8988T (cell line): ENCODE measurements at regions not wholly inside any gene's neighbourhood (a gene's known extent, or its start where the extent isn't known, plus 50 kb on each side); places are given as distances from the start of the nearest gene placed in this dataset.

Experiments used
- DNase-seq: peaks from one replicate; pipeline ENCODE4 v3.0.0; 2011

DNA sequence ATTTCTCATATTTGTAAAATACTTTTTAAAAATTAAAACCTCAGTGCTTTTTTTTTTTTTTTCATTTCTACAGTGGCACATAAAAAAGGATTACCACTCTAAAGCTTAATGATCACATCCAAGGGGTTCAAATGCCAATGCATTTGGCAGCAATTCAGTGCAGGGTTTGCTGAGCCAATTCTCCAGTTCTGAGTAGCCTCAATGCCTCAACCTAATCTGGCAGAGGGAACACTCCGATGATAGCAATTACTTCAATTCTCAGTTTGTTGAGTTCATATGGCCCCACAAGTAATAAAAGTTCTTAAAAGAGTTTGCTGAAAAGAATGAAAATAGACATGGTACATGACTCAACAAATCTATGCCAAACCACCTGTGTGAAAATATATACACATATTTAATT is 79.3 kb upstream of the RBMS3 start:
- DNase-seq: no peak

DNA sequence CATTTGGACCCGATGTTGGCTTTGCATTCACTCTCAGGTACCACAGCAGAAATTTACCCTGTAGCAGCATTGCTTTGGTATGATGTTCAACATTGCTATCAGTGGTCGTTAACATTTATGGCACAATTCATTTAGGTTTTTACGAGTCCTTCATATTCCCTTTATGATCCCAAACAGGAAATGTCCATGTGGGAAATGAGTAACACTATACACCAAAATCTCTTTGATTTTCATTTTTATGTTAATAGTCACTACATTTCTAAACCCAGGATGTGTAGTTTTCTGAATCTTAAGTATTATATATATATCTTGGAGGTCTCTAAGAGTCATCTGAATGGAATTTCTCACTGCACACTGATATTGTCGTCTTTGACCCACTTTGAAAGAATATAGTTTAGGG is 78.5 kb upstream of the RBMS3 start:
- no peak for DNase-seq

DNA sequence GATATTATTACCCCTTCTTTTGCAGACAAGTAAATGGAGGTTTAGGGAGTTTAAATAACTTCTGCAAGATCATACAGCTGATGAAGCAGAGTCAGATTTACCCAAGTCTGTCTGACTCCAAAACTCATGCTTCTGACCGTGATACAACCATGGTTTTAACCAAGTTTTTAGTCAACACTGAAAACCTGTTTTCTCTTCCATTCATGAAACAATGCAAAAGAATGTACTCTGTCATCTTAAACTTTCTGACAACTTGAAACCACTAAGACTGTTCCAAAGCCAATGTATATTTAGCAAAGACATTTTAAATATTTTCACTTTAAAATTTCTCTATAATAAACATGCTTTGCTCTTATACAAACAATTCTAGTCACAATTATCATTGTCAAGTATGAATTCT is 77.0 kb upstream of the RBMS3 start:
- no peak for DNase-seq

DNA sequence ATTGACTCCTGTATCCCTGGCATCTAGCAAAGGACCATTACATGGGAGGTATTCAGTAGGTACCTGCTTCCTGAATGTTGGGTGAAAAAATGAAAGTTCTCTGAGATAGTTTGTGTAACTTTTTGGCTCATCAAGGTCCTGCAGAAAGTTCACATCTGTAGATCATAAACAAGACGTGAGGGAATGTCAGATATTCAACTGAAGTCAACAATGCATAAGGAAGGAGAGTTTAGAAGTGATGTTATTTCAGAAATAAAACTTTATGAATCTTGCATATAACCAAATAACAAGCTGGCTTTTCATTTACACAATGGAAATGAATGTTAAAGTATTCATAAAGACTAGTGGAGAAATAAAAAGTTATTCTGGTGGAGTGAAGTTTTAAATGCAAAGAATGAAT is 73.4 kb upstream of the RBMS3 start:
- DNase-seq: no peak

DNA sequence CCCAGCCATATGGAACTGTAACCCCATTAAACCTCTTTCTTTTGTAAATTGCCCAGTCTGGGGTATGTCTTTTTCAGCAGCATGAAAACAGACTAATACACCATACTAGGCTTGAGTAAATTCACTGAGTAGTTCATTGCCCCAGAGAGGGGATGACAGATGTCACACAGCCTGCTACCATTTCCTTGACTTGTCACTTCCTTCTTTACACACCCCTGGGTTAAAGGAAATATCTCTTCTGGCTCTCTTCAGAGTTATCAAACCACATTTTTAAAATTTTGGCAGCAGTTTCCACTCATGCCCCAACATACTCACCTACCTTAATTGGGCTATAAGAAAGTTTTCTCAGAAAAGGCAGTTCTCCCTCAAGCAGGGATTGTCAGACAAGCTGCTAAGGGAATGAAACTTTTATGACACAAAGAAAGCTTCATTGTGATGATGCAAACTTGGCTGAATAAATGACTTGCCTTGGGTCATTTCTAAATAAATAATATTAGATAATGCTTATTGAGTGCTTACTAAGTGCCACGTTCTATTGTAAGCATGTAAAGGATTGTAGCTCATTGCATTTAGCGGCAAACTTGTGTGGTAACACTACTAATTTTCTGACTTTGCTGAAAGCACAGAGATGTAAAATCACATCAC is 68.0 kb upstream of the RBMS3 start:
- DNase-seq: no peak

DNA sequence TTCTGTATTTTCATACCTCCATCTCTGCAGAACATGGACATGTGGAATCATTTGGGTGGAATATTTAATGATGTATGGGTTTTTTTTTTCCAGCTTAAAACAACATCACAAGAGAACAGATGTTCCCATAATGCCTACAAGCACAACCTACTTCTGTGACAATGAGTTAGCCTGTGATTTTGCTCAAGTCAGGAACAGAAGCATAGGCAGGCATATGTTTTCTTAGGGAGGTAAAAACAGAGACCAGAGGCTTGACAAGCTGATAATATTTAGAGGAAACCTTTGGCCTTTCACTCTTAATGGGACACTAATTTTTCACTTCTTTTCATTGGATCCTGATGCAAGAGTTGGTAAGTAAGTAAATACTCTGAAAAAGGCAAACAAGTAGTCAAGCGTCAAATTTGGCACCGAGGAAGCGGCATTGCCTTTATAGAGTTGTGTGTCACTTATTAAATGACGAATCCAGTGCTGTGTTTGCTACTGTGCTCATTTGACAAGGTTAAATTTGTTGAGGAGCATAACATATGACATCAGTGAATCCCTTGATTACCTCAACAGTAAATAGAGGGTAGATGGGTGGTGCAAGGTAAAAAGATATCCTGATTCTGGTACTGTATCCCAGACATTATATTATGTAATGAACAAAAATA is 66.7 kb upstream of the RBMS3 start:
- no peak for DNase-seq

DNA sequence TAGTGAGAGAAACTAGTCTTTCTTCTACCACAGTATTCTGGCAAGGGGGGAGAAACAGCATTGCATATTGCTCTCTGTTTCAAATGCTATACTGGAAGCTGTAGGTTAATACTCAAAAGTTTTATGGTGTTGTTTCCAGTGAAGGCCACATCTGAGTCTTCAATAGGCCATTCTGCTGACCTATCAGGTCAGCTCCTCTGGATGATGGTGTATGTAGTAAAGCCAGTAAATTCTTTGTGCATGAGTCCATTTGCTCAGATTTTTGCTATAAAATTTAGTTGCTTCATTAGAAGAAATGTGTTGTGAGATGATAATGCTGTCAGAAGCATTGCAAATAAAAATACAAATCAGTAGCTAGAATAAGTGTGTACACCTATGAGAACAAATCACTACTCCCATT is 64.9 kb upstream of the RBMS3 start:
- no peak for DNase-seq

DNA sequence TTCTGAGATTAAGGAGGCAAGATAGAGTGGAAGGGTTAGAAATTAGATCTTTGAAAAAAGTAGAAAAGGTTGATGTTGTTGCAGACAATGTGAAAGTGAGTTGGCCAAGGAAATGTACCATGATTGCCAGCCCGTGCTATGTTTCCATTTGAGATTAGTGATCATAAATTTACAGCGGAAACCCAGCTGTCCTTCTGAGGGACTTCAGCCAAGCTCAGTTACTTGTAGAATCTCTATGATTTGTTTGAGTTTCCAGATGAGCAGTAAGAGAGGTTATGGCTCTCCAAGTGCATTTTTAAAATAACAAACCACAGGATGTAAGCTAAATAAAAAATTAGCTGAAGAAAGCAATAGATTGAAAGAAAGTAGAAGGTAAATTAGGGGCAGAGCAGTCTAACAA is 54.2 kb upstream of the RBMS3 start:
- no peak for DNase-seq

DNA sequence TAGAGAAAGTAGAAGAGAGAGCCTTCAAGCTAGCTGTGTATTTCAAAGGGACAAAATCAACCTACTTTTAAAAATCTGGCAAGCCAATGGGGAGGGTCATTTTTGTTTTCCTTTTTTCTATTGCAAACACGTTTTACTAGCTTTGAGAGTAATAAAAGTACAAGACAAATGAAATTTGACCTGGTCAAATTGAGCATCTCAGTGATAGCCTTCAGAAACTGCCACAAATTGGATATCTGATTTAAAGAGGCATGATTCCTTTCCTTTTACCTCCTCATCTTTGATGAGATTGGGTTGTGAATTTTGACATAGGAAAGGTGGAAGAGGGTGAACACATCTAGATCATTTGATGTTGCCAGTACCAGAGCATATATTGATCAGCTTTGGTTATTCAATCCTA is 53.6 kb upstream of the RBMS3 start:
- DNase-seq: no peak
